Memory B cell (primary cell): ENCODE measurements at regions not wholly inside any gene's neighbourhood (a gene's known extent, or its start where the extent isn't known, plus 50 kb on each side); places are given as distances from the start of the nearest gene placed in this dataset.
"Not testable (repeated sequence)": the region's sequence is repeated elsewhere in the genome, so short reads cannot be mapped to it uniquely, and the experiment has no call there.

Experiments used
- ATAC-seq: fragments of 150-1000 bp; cut with Tn5 transposase; 2 replicates; pipeline ENCODE4 v1.10.0; 2021; ENCODE audit warnings: low read depth, mild to moderate bottlenecking, moderate library complexity
- DNase-seq, 2 donors: peaks; one replicate each; pipeline ENCODE4 v3.0.0; 2022; ENCODE audit warnings: low spot score in 2 of 2
- H3K27ac Mint-ChIP-seq: one replicate; pipeline ENCODE4 v1.8.0; 2022; ENCODE audit warnings: mild to moderate bottlenecking, moderate library complexity, mixed read lengths
- H3K27me3 Mint-ChIP-seq: one replicate; pipeline ENCODE4 v1.8.0; 2022; ENCODE audit warnings: mixed read lengths
- H3K36me3 Mint-ChIP-seq: one replicate; pipeline ENCODE4 v1.8.0; 2022; ENCODE audit warnings: mild to moderate bottlenecking, mixed read lengths
- H3K4me1 Mint-ChIP-seq: one replicate; pipeline ENCODE4 v1.8.0; 2022; ENCODE audit warnings: mixed read lengths
- H3K4me3 Mint-ChIP-seq: one replicate; pipeline ENCODE4 v1.8.0; 2022; ENCODE audit warnings: mild to moderate bottlenecking, moderate library complexity, mixed read lengths
- H3K9me3 Mint-ChIP-seq: one replicate; pipeline ENCODE4 v1.8.0; 2022; ENCODE audit warnings: mixed read lengths

GRCh38 chr14:83271663-83272062 is 1738.0 kb upstream of the SEL1L start:
- Mint-ChIP-seq H3K4me3 (no peak overlapping the region), H3K27ac (no peak overlapping the region), H3K27me3 (no peaks in the 10 kb centered on the region), H3K4me1 (no peaks in the 10 kb centered on the region), H3K36me3 (no peaks in the 10 kb centered on the region), H3K9me3 (peaks cover 10% of the 10 kb centered on the region)
- DNase-seq (no peak), ATAC-seq (no peak)

- no peak for ATAC-seq
- DNase-seq: no peak
- no peak overlapping the region for H3K4me3 Mint-ChIP-seq
- H3K9me3 Mint-ChIP-seq: peaks cover 13% of the 10 kb centered on the region
- no peaks in the 10 kb centered on the region for H3K27me3 Mint-ChIP-seq
- H3K27ac Mint-ChIP-seq: no peak overlapping the region
- H3K36me3 Mint-ChIP-seq: no peaks in the 10 kb centered on the region
- no peaks in the 10 kb centered on the region for H3K4me1 Mint-ChIP-seq
Measured at GRCh38 chr14:83280719-83281118, 1747.1 kb upstream of the SEL1L start.

GRCh38 chr14:83282706-83283105 is 1749.1 kb upstream of the SEL1L start:
- DNase-seq (no peak), ATAC-seq (no peak)
- no peaks in the 10 kb centered on the region for H3K36me3 Mint-ChIP-seq

GRCh38 chr14:83287300-83287699 is 1753.6 kb upstream of the SEL1L start:
- Mint-ChIP-seq H3K27me3 (no peaks in the 10 kb centered on the region), H3K27ac (no peak overlapping the region), H3K36me3 (no peaks in the 10 kb centered on the region), H3K4me1 (no peaks in the 10 kb centered on the region), H3K9me3 (peaks cover 7% of the 10 kb centered on the region), H3K4me3 (no peak overlapping the region)
- DNase-seq (no peak), ATAC-seq (no peak)

More at GRCh38 chr14:83282706-83283105, 1749.1 kb upstream of the SEL1L start:
- no peak overlapping the region for H3K4me3 Mint-ChIP-seq
- H3K4me1 Mint-ChIP-seq: no peaks in the 10 kb centered on the region
- no peak overlapping the region for H3K27ac Mint-ChIP-seq
- H3K27me3 Mint-ChIP-seq: no peaks in the 10 kb centered on the region
- H3K9me3 Mint-ChIP-seq: peaks cover 7% of the 10 kb centered on the region

- Mint-ChIP-seq H3K9me3 (peaks cover 8% of the 10 kb centered on the region), H3K4me1 (no peaks in the 10 kb centered on the region), H3K27me3 (no peaks in the 10 kb centered on the region), H3K27ac (no peak overlapping the region), H3K36me3 (no peaks in the 10 kb centered on the region), H3K4me3 (no peak overlapping the region)
- ATAC-seq (no peak), DNase-seq (no peak)
Measured at GRCh38 chr14:83289390-83289789, 1755.7 kb upstream of the SEL1L start.

GRCh38 chr14:83289896-83290295 is 1756.2 kb upstream of the SEL1L start:
- ATAC-seq: no peak
- no peaks in the 10 kb centered on the region for H3K36me3 Mint-ChIP-seq
- DNase-seq: no peak
- H3K9me3 Mint-ChIP-seq: peaks cover 9% of the 10 kb centered on the region
- H3K4me1 Mint-ChIP-seq: no peaks in the 10 kb centered on the region
- no peak overlapping the region for H3K4me3 Mint-ChIP-seq
- H3K27me3 Mint-ChIP-seq: no peaks in the 10 kb centered on the region
- H3K27ac Mint-ChIP-seq: no peak overlapping the region

GRCh38 chr14:83290447-83290846 is 1756.8 kb upstream of the SEL1L start:
- Mint-ChIP-seq H3K4me3 (no peak overlapping the region), H3K36me3 (no peaks in the 10 kb centered on the region), H3K9me3 (peaks cover 9% of the 10 kb centered on the region), H3K27ac (no peak overlapping the region), H3K27me3 (no peaks in the 10 kb centered on the region), H3K4me1 (no peaks in the 10 kb centered on the region)
- no peak for ATAC-seq
- DNase-seq: no peak

GRCh38 chr14:83291714-83292113 is 1758.1 kb upstream of the SEL1L start:
- no peak overlapping the region for H3K4me3 Mint-ChIP-seq
- DNase-seq (no peak), ATAC-seq (no peak)
- no peak overlapping the region for H3K27ac Mint-ChIP-seq
- H3K4me1 Mint-ChIP-seq: no peaks in the 10 kb centered on the region
- H3K36me3 Mint-ChIP-seq: no peaks in the 10 kb centered on the region
- H3K9me3 Mint-ChIP-seq: peaks cover 14% of the 10 kb centered on the region
- no peaks in the 10 kb centered on the region for H3K27me3 Mint-ChIP-seq

- ATAC-seq: no peak
- H3K27ac Mint-ChIP-seq: no peak overlapping the region
- H3K9me3 Mint-ChIP-seq: peaks cover 12% of the 10 kb centered on the region
- no peak for DNase-seq
- H3K4me1 Mint-ChIP-seq: no peaks in the 10 kb centered on the region
- H3K36me3 Mint-ChIP-seq: no peaks in the 10 kb centered on the region
- H3K4me3 Mint-ChIP-seq: no peak overlapping the region
- H3K27me3 Mint-ChIP-seq: no peaks in the 10 kb centered on the region
Measured at GRCh38 chr14:83294941-83295340, 1761.3 kb upstream of the SEL1L start.

- Mint-ChIP-seq H3K9me3 (peaks cover 12% of the 10 kb centered on the region), H3K4me1 (no peaks in the 10 kb centered on the region), H3K27me3 (no peaks in the 10 kb centered on the region), H3K27ac (no peak overlapping the region), H3K4me3 (no peak overlapping the region), H3K36me3 (no peaks in the 10 kb centered on the region)
- no peak for ATAC-seq
- no peak for DNase-seq
Measured at GRCh38 chr14:83297361-83297760, 1763.7 kb upstream of the SEL1L start.

GRCh38 chr14:83298016-83298415 is 1764.4 kb upstream of the SEL1L start:
- DNase-seq, H3K4me1 Mint-ChIP-seq, H3K27me3 Mint-ChIP-seq, H3K36me3 Mint-ChIP-seq, H3K27ac Mint-ChIP-seq, ATAC-seq, H3K4me3 Mint-ChIP-seq: not testable (repeated sequence)
- peaks cover 12% of the 10 kb centered on the region for H3K9me3 Mint-ChIP-seq

- Mint-ChIP-seq H3K27ac (no peak overlapping the region), H3K4me3 (no peak overlapping the region), H3K27me3 (no peaks in the 10 kb centered on the region), H3K4me1 (no peaks in the 10 kb centered on the region), H3K36me3 (no peaks in the 10 kb centered on the region), H3K9me3 (peaks cover 7% of the 10 kb centered on the region)
- DNase-seq (no peak), ATAC-seq (no peak)
Measured at GRCh38 chr14:83300476-83301064, 1766.9 kb upstream of the SEL1L start.

GRCh38 chr14:83301791-83302190 is 1768.1 kb upstream of the SEL1L start:
- ATAC-seq (no peak), DNase-seq (no peak)
- H3K27me3 Mint-ChIP-seq: no peaks in the 10 kb centered on the region
- peaks cover 2% of the 10 kb centered on the region for H3K9me3 Mint-ChIP-seq
- H3K36me3 Mint-ChIP-seq: no peaks in the 10 kb centered on the region
- H3K4me3 Mint-ChIP-seq: no peak overlapping the region
- no peaks in the 10 kb centered on the region for H3K4me1 Mint-ChIP-seq
- H3K27ac Mint-ChIP-seq: no peak overlapping the region

- Mint-ChIP-seq H3K27me3 (no peaks in the 10 kb centered on the region), H3K36me3 (no peaks in the 10 kb centered on the region), H3K4me1 (no peaks in the 10 kb centered on the region), H3K4me3 (no peak overlapping the region), H3K27ac (no peak overlapping the region), H3K9me3 (peaks cover 7% of the 10 kb centered on the region)
- ATAC-seq: no peak
- DNase-seq: no peak
Measured at GRCh38 chr14:83309211-83309610, 1775.6 kb upstream of the SEL1L start.

- Mint-ChIP-seq H3K27me3 (no peaks in the 10 kb centered on the region), H3K4me1 (no peaks in the 10 kb centered on the region), H3K36me3 (no peaks in the 10 kb centered on the region), H3K27ac (no peak overlapping the region), H3K4me3 (no peak overlapping the region), H3K9me3 (peaks cover 7% of the 10 kb centered on the region)
- DNase-seq: no peak
- no peak for ATAC-seq
Measured at GRCh38 chr14:83309833-83310232, 1776.2 kb upstream of the SEL1L start.
